ENCODE measurements at regions not wholly inside any gene's neighbourhood (a gene's known extent, or its start where the extent isn't known, plus 50 kb on each side); places are given as distances from the start of the nearest gene placed in this dataset.

- H4K91ac ChIP-seq (ENCODE audit: insufficient read length, low read depth, low read length) = no peak overlapping the region
- H3K23ac ChIP-seq (ENCODE audit: insufficient read length, low read depth, low read length) = no peak overlapping the region
- Mint-ChIP-seq H3K36me3 (ENCODE audit: insufficient read depth in 1 of 3, low read depth in 3 of 3) (no peaks in the 10 kb centered on the region; a peak in 1 of 7 replicates), H3K4me1 (no peaks in the 10 kb centered on the region), H3K27ac (no peak overlapping the region), H3K4me3 (no peak overlapping the region), H3K27me3 (ENCODE audit: low read depth) (no peaks in the 10 kb centered on the region), H3K9me3 (no peaks in the 10 kb centered on the region)
- H3K79me1 ChIP-seq (ENCODE audit: insufficient read depth, low read depth, low read length, poor library complexity, severe bottlenecking) = no peaks in the 10 kb centered on the region
- H2BK120ac ChIP-seq (ENCODE audit: low read depth, low read length, poor library complexity, severe bottlenecking) = no peak overlapping the region
- no peak overlapping the region for H3K4ac ChIP-seq (ENCODE audit: low read depth, low read length)
- H2BK5ac ChIP-seq (ENCODE audit: insufficient read length, low read length) = no peak overlapping the region
- no peaks in the 10 kb centered on the region for H3K4me1 ChIP-seq (ENCODE audit: insufficient read depth, low read length)
- H3K27me3 ChIP-seq (ENCODE audit: insufficient read depth, low read length) = no peaks in the 10 kb centered on the region
- no peak overlapping the region for H3T11ph ChIP-seq (ENCODE audit: low read length)
- H3K14ac ChIP-seq (ENCODE audit: insufficient read depth, low read length) = no peak overlapping the region
- no peak overlapping the region for H2BK12ac ChIP-seq (ENCODE audit: insufficient read length, low read depth, low read length)
- H3K23me2 ChIP-seq (ENCODE audit: insufficient read length, low read depth, low read length, poor library complexity, severe bottlenecking) = no peaks in the 10 kb centered on the region
- H4K5ac ChIP-seq (ENCODE audit: insufficient read length, low read depth, low read length) = no peak overlapping the region
- no peak overlapping the region for H2AK5ac ChIP-seq (ENCODE audit: insufficient read length, low read length)
- H3K79me2 ChIP-seq (ENCODE audit: insufficient read depth, low read length) = no peaks in the 10 kb centered on the region
- H2AFZ ChIP-seq (ENCODE audit: low read length) = no peak overlapping the region
- TF ChIP-seq CTCF (conservative IDR thresholded peaks at IDR 0.05) = peak; percentile 20; the same call in 1 of the 3 replicates
- H3K4me2 ChIP-seq (ENCODE audit: insufficient read depth, insufficient read length, low read length) = no peak overlapping the region
- H3K18ac ChIP-seq (ENCODE audit: insufficient read length, low read depth, low read length) = no peak overlapping the region
- no peak for DNase-seq
- H3K27ac ChIP-seq (ENCODE audit: insufficient read length, low read depth, low read length) = no peak overlapping the region
- no peak overlapping the region for H2BK15ac ChIP-seq (ENCODE audit: low read depth, low read length)
- H4K8ac ChIP-seq (replicated peaks; ENCODE audit: insufficient read length, low read depth, low read length) = no peak overlapping the region
- no peaks in the 10 kb centered on the region for H4K20me1 ChIP-seq (ENCODE audit: control insufficient read depth, insufficient read depth, insufficient read length)
- no peak overlapping the region for H2BK20ac ChIP-seq (ENCODE audit: low read depth, low read length, poor library complexity, severe bottlenecking)
- H3K9me3 ChIP-seq (ENCODE audit: control insufficient read depth, low read depth, low read length) = no peaks in the 10 kb centered on the region
- H3K56ac ChIP-seq (ENCODE audit: insufficient read length, low read depth, low read length) = no peak overlapping the region
- no peak overlapping the region for H3K9ac ChIP-seq (ENCODE audit: extremely low read depth, insufficient read length, low read length)
Measured at GRCh38 chr18:29616867-29617266, 1425.7 kb downstream of the DSC3 start.
